ENCODE measurements at regions not wholly inside any gene's neighbourhood (a gene's known extent, or its start where the extent isn't known, plus 50 kb on each side); places are given as distances from the start of the nearest gene placed in this dataset.
A peak's percentile ranks its signal among the peaks of the same experiment; 100 is the strongest.

GRCh38 chr15:70292076-70292760 lies 194.5 kb upstream of the TLE3 start:
- no peak overlapping the region for H2AFZ ChIP-seq (ENCODE audit: low read length)
- H2BK12ac ChIP-seq (ENCODE audit: insufficient read length, low read depth, low read length) = no peak overlapping the region
- H3K4me1 Mint-ChIP-seq = peaks cover 22 to 25% of the 10 kb centered on the region in 2 experiments
- H3K27me3 ChIP-seq (ENCODE audit: insufficient read depth, low read length) = no peaks in the 10 kb centered on the region
- H4K91ac ChIP-seq (ENCODE audit: insufficient read length, low read depth, low read length) = no peak overlapping the region
- no peak overlapping the region for H3K18ac ChIP-seq (ENCODE audit: insufficient read length, low read depth, low read length)
- no peak overlapping the region for H3K27ac ChIP-seq (ENCODE audit: insufficient read length, low read depth, low read length)
- H3K4me3 Mint-ChIP-seq = no peak overlapping the region
- no peak overlapping the region for H3K23ac ChIP-seq (ENCODE audit: insufficient read length, low read depth, low read length)
- no peaks in the 10 kb centered on the region; a peak in 1 of 5 replicates for H3K9me3 Mint-ChIP-seq
- no peaks in the 10 kb centered on the region for H3K23me2 ChIP-seq (ENCODE audit: insufficient read length, low read depth, low read length, poor library complexity, severe bottlenecking)
- no peaks in the 10 kb centered on the region for H3K79me2 ChIP-seq (ENCODE audit: insufficient read depth, low read length)
- no peak overlapping the region for H2BK120ac ChIP-seq (ENCODE audit: low read depth, low read length, poor library complexity, severe bottlenecking)
- no peak overlapping the region for H3K9ac ChIP-seq (ENCODE audit: extremely low read depth, insufficient read length, low read length)
- TF ChIP-seq CTCF (conservative IDR thresholded peaks at IDR 0.05) = no peak
- no peak overlapping the region for H3K4me2 ChIP-seq (ENCODE audit: insufficient read depth, insufficient read length, low read length)
- no peaks in the 10 kb centered on the region; the same call in 1 of the 2 replicates for H3K4me1 ChIP-seq (ENCODE audit: insufficient read depth, low read length)
- H3T11ph ChIP-seq (ENCODE audit: low read length) = no peak overlapping the region
- no CpG with 5 or more reads among the region's 12 CpGs for WGBS (ENCODE audit: extremely low coverage, insufficient read length, low lambda C conversion rate)
- DNase-seq = no peak
- no peak overlapping the region for H2BK20ac ChIP-seq (ENCODE audit: low read depth, low read length, poor library complexity, severe bottlenecking)
- H3K14ac ChIP-seq (ENCODE audit: insufficient read depth, low read length) = peak overlapping the region; percentile 1; the same call in 1 of the 2 replicates
- no peak overlapping the region for H2BK5ac ChIP-seq (ENCODE audit: insufficient read length, low read length)
- no peaks in the 10 kb centered on the region for H3K36me3 Mint-ChIP-seq (ENCODE audit: insufficient read depth in 1 of 3, low read depth in 3 of 3)
- peaks cover 14% of the 10 kb centered on the region for H3K27me3 Mint-ChIP-seq (ENCODE audit: low read depth)
- no peaks in the 10 kb centered on the region for H4K20me1 ChIP-seq (ENCODE audit: control insufficient read depth, insufficient read depth, insufficient read length)
- H2BK15ac ChIP-seq (ENCODE audit: low read depth, low read length) = no peak overlapping the region
- no peak overlapping the region for H3K27ac Mint-ChIP-seq
- H4K5ac ChIP-seq (ENCODE audit: insufficient read length, low read depth, low read length) = no peak overlapping the region
- H3K4ac ChIP-seq (ENCODE audit: low read depth, low read length) = no peak overlapping the region
- no peak overlapping the region for H4K8ac ChIP-seq (replicated peaks; ENCODE audit: insufficient read length, low read depth, low read length)
- no peaks in the 10 kb centered on the region for H3K79me1 ChIP-seq (ENCODE audit: insufficient read depth, low read depth, low read length, poor library complexity, severe bottlenecking)
- H3K56ac ChIP-seq (ENCODE audit: insufficient read length, low read depth, low read length) = no peak overlapping the region
- H3K9me3 ChIP-seq (ENCODE audit: control insufficient read depth, low read depth, low read length) = no peaks in the 10 kb centered on the region
- no peak overlapping the region for H2AK5ac ChIP-seq (ENCODE audit: insufficient read length, low read length)
